Erythroblast (primary cell): ENCODE measurements at regions not wholly inside any gene's neighbourhood (a gene's known extent, or its start where the extent isn't known, plus 50 kb on each side); places are given as distances from the start of the nearest gene placed in this dataset.

ENCODE experiments used
- GATA1 ChIP-seq: IDR thresholded peaks from 2 replicates; pipeline ENCODE4 v1.6.1; 2011; ENCODE audit warnings: low read depth, mild to moderate bottlenecking, control low read depth, low read length, moderate library complexity
- POLR2A ChIP-seq: IDR thresholded peaks from 2 replicates; pipeline ENCODE4 v1.6.1; 2011; ENCODE audit warnings: mild to moderate bottlenecking, low read length

DNA sequence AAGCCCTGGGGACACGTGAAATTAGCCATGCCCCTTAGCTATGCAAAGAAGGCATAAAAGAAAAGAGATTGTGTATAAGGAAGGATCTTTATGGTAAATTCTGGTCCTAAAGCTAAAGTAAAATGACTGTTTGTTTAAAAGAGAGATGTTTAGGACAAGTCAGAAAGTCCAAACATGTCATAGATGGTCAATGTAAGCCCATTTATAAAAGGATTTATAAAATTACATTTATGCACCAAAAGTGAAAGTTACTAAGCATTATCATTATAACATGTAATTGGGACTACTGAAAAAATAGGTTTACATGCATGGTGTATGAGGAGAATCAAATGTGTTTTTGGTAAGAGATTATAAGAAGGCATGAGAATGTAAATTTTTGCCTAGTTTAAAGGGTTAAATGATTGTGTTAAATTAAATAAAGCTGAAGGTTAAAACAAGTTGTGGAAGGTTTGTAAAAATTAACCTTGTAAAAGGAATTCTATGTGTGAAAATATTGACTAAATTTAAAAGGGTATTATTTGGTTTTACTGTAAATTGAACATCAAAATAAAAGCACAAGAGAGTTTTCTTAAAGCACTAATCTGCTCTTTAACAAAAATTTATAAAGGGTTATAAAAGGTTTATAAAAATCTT is 50.4 kb upstream of the TSPAN8 start:
- TF ChIP-seq POLR2A (no peak), GATA1 (no peak)
